Superior temporal gyrus (tissue), 1 donor: ENCODE measurements at regions not wholly inside any gene's neighbourhood (a gene's known extent, or its start where the extent isn't known, plus 50 kb on each side); places are given as distances from the start of the nearest gene placed in this dataset.
"Not testable (repeated sequence)": the region's sequence is repeated elsewhere in the genome, so short reads cannot be mapped to it uniquely, and the experiment has no call there.

ENCODE experiments used
- DNase-seq: peaks from one replicate; pipeline ENCODE4 v3.0.0-alpha.2; 2016; ENCODE audit errors: extremely low spot score

GRCh38 chr9:129317179-129318011 is 139.3 kb upstream of the IER5L start:
- peak; percentile 68 for DNase-seq

DNA sequence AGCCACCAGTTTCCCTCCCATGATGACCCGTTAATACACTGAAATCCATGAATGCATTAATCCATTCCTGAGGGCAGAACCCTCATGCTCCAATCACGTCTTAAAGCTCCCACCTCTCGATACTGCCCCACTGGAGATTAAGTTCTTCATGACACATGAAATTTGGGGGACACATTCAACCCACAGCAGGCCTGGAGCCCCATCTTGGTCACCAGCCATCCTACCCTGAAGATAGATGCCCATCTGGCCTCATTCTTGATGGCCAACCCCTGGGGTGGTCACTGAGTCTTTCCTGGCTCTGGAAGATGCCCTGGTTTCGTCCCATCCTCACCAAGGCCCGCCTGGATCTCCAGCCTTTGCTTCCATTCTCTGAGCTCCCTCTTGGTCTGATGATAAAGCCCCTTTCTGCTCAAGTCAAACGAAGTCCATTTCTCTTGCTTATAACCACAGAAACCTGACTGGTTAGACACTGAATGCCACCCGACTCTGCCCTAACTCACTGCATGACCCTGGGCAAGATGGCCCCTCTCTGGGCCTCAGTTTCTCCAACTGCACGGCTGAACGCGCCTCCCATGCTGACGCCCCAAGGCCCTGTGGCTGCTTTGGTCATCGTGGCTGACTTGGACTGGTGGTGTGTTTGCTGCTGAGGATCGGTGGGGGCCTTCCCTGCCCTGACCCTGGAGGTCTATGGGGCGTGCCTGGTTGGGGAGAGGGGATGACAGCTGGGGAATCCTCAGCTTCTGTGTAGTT is 138.4 kb upstream of the IER5L start:
- DNase-seq = no peak

DNA sequence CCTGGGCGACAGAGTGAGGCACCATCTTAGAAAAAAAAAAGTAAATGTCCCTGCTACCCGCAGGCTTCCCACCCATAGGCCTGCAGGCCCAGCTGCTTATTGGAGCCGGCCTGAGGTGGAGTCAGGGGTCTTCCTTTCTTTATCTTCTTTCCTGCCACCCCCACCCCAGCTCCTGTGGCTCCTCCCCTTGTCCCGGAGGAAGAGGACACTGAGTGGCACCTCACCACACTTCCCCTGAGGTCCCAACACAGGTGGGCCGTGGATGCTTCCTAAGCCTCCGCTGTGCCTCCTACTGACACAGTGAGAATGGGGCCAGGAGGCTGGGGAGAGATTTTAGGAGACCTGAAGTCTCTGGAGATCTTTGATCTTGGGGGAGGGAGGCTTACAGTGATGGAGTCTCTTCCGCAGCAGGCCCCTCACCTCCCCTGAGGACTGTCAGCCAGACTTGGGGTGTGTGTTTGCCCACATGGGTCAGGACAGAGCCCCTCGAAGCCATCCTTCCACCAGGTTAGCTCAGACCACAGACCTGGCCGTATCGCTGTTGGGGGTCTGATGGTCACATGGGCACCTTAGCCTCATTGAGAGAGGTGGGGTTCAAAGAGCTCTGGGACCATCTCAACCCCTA is 135.4 kb upstream of the IER5L start:
- no peak for DNase-seq

- no peak for DNase-seq
Measured at GRCh38 chr9:129312251-129313122, 134.4 kb upstream of the IER5L start.

DNA sequence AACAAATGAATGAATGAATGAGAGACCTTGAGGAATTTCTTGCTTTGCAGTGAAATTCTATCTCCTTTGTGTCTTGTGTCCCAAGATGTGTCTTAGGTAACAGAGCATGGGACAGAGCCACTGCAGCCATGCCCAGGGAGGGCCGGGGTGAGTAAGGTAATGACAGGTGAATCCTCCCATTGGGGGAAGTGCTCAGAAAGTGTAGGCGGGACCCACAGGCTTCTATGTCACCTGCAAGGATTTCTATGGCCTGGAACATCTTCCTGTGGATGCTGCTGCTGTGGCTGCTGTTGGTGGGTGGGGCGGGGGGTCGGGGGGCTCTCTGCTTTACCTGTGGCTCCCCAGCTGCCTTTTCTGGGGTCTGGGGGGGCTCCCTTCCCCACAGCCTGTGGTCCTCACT is 133.6 kb upstream of the IER5L start:
- DNase-seq = no peak

DNA sequence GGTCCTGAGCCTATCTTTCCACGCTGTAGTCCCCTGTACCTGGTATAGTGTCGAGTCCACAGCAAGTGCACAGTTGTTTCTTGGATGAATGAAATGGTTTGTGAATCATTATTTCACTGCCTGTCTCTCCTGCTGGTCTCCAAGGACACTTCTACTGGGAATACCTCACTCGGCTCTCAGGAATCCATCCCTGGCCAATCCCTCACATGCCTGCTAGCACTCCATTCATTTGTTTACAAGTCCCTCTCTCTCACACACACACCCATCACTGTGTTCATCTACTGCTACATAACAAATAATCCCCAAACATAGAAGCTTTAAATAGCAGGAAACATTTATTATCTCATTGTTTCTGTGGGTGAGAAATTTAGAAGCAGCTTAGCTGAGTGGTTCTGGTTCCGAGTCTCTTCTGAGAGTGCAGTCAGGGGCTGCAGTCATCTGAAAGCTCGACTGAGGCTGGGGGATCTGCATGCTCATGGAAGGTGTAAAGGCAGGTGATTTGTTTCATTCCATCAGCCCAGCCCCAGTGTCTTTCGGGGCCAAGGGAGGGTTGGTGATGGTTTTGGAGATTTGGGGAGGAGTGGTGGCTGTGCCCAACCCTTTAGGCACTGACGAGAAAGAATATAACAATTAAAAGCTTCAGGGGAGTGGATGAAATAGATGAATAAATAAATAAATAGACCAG is 132.7 kb upstream of the IER5L start:
- no peak for DNase-seq

GRCh38 chr9:129309906-129310305 is 131.8 kb upstream of the IER5L start:
- no peak for DNase-seq

- no peak for DNase-seq
Measured at GRCh38 chr9:129309041-129309430, 131.0 kb upstream of the IER5L start.

DNA sequence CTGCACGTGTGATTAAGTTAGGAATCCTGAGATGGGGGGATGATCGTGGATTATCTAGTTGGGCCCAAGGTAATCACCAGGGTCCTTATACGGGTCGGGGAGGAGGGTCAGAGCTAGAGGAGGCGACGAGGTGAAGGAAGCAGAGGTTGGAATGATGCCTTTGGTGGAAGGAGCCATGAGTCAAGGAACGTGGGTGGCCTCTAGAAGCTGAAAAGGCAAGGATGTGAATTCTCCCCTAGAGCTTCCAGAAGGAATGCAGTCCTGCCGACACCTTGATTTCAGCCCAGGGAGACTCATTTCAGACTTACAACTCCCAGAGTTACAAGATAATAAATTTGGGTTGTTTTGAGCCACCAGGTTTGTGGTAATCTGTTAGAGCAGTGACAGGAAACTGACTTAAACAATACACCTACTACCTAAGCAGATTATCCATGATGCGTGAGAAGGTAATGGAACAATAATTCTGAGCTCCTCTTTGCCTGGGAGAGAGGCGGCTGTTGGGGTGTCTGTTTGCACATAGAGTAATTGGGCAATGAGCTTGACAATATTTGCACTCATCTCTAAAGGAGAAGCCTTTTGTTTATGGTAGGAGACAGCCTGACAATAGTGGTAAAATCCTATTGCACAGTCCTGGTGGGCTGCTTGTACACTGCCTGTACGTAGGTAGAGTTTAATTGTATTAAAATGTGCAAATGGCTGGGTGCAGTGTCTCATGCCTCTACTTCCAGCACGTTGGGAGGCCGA is 129.3 kb upstream of the IER5L start:
- DNase-seq = no peak

GRCh38 chr9:129306318-129306973 is 128.4 kb upstream of the IER5L start:
- no peak for DNase-seq

- DNase-seq = no peak
Measured at GRCh38 chr9:129305246-129305645, 127.2 kb upstream of the IER5L start.

GRCh38 chr9:129301941-129302340 is 123.9 kb upstream of the IER5L start:
- no peak for DNase-seq

GRCh38 chr9:129296195-129296594 is 118.1 kb upstream of the IER5L start:
- not testable (repeated sequence) for DNase-seq

- no peak for DNase-seq
Measured at GRCh38 chr9:129291041-129291501, 113.0 kb upstream of the IER5L start.

- DNase-seq = no peak
Measured at GRCh38 chr9:129290606-129291005, 112.5 kb upstream of the IER5L start.

GRCh38 chr9:129289883-129290282 is 111.8 kb upstream of the IER5L start:
- DNase-seq = no peak

DNA sequence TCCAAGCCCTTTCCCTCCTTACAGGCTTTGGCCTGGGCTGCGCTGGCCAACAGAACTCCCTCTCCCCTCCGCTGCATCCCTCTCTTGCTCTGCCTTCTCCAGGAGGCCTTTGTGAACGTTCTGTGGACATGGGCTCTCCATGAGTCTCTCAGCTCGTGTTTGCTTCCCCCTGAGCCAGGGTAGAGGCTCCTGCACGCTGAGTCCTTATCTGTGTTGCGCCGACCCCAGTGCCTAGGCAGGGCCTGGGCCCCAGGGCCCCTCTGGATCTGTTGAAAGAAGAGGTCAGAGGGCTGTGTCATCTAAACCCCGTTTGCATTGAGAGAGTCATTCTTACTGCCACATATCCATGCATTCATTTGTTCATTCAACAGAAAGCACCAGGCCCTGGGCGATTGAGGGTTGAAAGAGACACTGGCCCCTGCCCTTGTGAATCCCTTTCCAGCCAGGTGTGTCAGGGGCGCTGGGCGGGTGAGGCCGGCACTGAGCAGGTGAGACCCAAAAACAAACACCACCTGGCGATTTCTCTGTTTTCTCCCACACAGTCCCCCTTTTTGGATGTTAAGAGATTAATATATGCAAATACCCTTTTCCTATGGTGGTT is 111.2 kb upstream of the IER5L start:
- no peak for DNase-seq

GRCh38 chr9:129287619-129288305 is 109.7 kb upstream of the IER5L start:
- DNase-seq = no peak
